H9 (cell line): ENCODE measurements at regions not wholly inside any gene's neighbourhood (a gene's known extent, or its start where the extent isn't known, plus 50 kb on each side); places are given as distances from the start of the nearest gene placed in this dataset.

ENCODE experiments used
- DNase-seq: peaks from one replicate; pipeline ENCODE4 v3.0.0-alpha.2; 2017
- H2AFZ ChIP-seq: one replicate; pipeline ENCODE4 v1.6.1; 2013; ENCODE audit warnings: mild to moderate bottlenecking, low read length, control low read depth, moderate library complexity
- H2AK5ac ChIP-seq: 2 replicates; pipeline ENCODE4 v1.6.1; 2013; ENCODE audit warnings: low read length, control low read depth, mixed read lengths; ENCODE audit not compliant: insufficient read length
- H2BK120ac ChIP-seq: one replicate; pipeline ENCODE4 v1.6.1; 2013; ENCODE audit warnings: low read depth, mild to moderate bottlenecking, low read length, control low read depth, inconsistent platforms; ENCODE audit not compliant: poor library complexity, severe bottlenecking
- H2BK12ac ChIP-seq: 2 replicates; pipeline ENCODE4 v1.6.1; 2013; ENCODE audit warnings: low read length, control low read depth, mixed read lengths, low read depth; ENCODE audit not compliant: insufficient read length
- H2BK15ac ChIP-seq: 2 replicates; pipeline ENCODE4 v1.6.1; 2013; ENCODE audit warnings: low read depth, low read length, control low read depth
- H2BK20ac ChIP-seq: one replicate; pipeline ENCODE4 v1.6.1; 2013; ENCODE audit warnings: low read depth, mild to moderate bottlenecking, low read length, control low read depth, inconsistent platforms; ENCODE audit not compliant: poor library complexity, severe bottlenecking
- H2BK5ac ChIP-seq: 2 replicates; pipeline ENCODE4 v1.6.1; 2013; ENCODE audit warnings: low read length, control low read depth, mixed read lengths; ENCODE audit not compliant: insufficient read length
- H3K14ac ChIP-seq: 2 replicates; pipeline ENCODE4 v1.6.1; 2013; ENCODE audit warnings: low read length, control low read depth; ENCODE audit not compliant: insufficient read depth
- H3K18ac ChIP-seq: 2 replicates; pipeline ENCODE4 v1.6.1; 2013; ENCODE audit warnings: low read depth, mild to moderate bottlenecking, mixed read lengths, low read length, control low read depth; ENCODE audit not compliant: insufficient read length
- H3K23ac ChIP-seq: 2 replicates; pipeline ENCODE4 v1.6.1; 2013; ENCODE audit warnings: low read length, control low read depth, mixed read lengths, low read depth; ENCODE audit not compliant: insufficient read length
- H3K23me2 ChIP-seq: 2 replicates; pipeline ENCODE4 v1.6.1; 2013; ENCODE audit warnings: low read depth, mild to moderate bottlenecking, mixed read lengths, low read length, control low read depth; ENCODE audit not compliant: insufficient read length, poor library complexity, severe bottlenecking
- H3K27ac ChIP-seq: 2 replicates; pipeline ENCODE4 v1.5.1; 2013; ENCODE audit warnings: low read length, control low read depth, mixed read lengths, low read depth; ENCODE audit not compliant: insufficient read length
- H3K27me3 ChIP-seq: 2 replicates; pipeline ENCODE4 v1.6.1; 2013; ENCODE audit warnings: low read length, control low read depth, inconsistent platforms; ENCODE audit not compliant: insufficient read depth
- H3K4ac ChIP-seq: 2 replicates; pipeline ENCODE4 v1.6.1; 2013; ENCODE audit warnings: low read depth, mild to moderate bottlenecking, control low read depth, inconsistent platforms, low read length, moderate library complexity
- H3K4me1 ChIP-seq: 2 replicates; pipeline ENCODE4 v1.6.1; 2013; ENCODE audit warnings: low read length, control low read depth, inconsistent platforms; ENCODE audit not compliant: insufficient read depth
- H3K4me2 ChIP-seq: 2 replicates; pipeline ENCODE4 v1.6.1; 2013; ENCODE audit warnings: low read length, control low read depth, mixed read lengths; ENCODE audit not compliant: insufficient read length, insufficient read depth
- H3K56ac ChIP-seq: 2 replicates; pipeline ENCODE4 v1.6.1; 2013; ENCODE audit warnings: low read depth, mild to moderate bottlenecking, mixed read lengths, low read length, control low read depth; ENCODE audit not compliant: insufficient read length
- H3K79me1 ChIP-seq: 2 replicates; pipeline ENCODE4 v1.6.1; 2013; ENCODE audit warnings: low read depth, mild to moderate bottlenecking, moderate library complexity, low read length, control low read depth, inconsistent platforms; ENCODE audit not compliant: insufficient read depth, poor library complexity, severe bottlenecking
- H3K79me2 ChIP-seq: 2 replicates; pipeline ENCODE4 v1.6.1; 2013; ENCODE audit warnings: low read length, control low read depth, inconsistent platforms; ENCODE audit not compliant: insufficient read depth
- H3K9ac ChIP-seq: 2 replicates; pipeline ENCODE4 v1.6.1; 2013; ENCODE audit warnings: low read length, control low read depth, mixed read lengths; ENCODE audit not compliant: insufficient read length; ENCODE audit errors: extremely low read depth
- H3K9me3 ChIP-seq: one replicate; pipeline ENCODE4 v1.6.1; 2013; ENCODE audit warnings: low read depth, low read length, inconsistent platforms; ENCODE audit not compliant: control insufficient read depth
- H3T11ph ChIP-seq: one replicate; pipeline ENCODE4 v1.6.1; 2013; ENCODE audit warnings: mild to moderate bottlenecking, low read length, control low read depth, inconsistent platforms
- H4K20me1 ChIP-seq: one replicate; pipeline ENCODE4 v1.6.1; 2013; ENCODE audit not compliant: control insufficient read depth, insufficient read length, insufficient read depth
- H4K5ac ChIP-seq: 2 replicates; pipeline ENCODE4 v1.6.1; 2013; ENCODE audit warnings: low read depth, mild to moderate bottlenecking, mixed read lengths, low read length, control low read depth; ENCODE audit not compliant: insufficient read length
- H4K8ac ChIP-seq: replicated peaks from 2 replicates; pipeline ENCODE4 v1.6.1; 2013; ENCODE audit warnings: low read length, control low read depth, mixed read lengths, low read depth; ENCODE audit not compliant: insufficient read length
- H4K91ac ChIP-seq: 2 replicates; pipeline ENCODE4 v1.6.1; 2013; ENCODE audit warnings: low read depth, mild to moderate bottlenecking, moderate library complexity, mixed read lengths, low read length, control low read depth; ENCODE audit not compliant: insufficient read length
- H3K27ac Mint-ChIP-seq, 3 experiments: 2 replicates in 2 of 3; 3 replicates in 1 of 3; pipeline ENCODE4 v1.8.0; 2020 to 2021; ENCODE audit warnings: mixed read lengths in 3 of 3, mild to moderate bottlenecking in 1 of 3, moderate library complexity in 1 of 3
- H3K27me3 Mint-ChIP-seq: 2 replicates; pipeline ENCODE4 v1.8.0; 2021; ENCODE audit warnings: low read depth, mild to moderate bottlenecking, moderate library complexity, mixed read lengths
- H3K36me3 Mint-ChIP-seq, 3 experiments: 2 replicates in 2 of 3; 3 replicates in 1 of 3; pipeline ENCODE4 v1.8.0; 2020 to 2021; ENCODE audit warnings: low read depth in 3 of 3, mixed read lengths in 3 of 3; ENCODE audit not compliant: insufficient read depth in 1 of 3
- H3K4me1 Mint-ChIP-seq, 2 experiments: 2 replicates each; pipeline ENCODE4 v1.8.0; 2020; ENCODE audit warnings: mixed read lengths in 2 of 2
- H3K4me3 Mint-ChIP-seq, 2 experiments: 2 replicates in 1 of 2; 3 replicates in 1 of 2; pipeline ENCODE4 v1.8.0; 2020 to 2021; ENCODE audit warnings: mild to moderate bottlenecking in 2 of 2, mixed read lengths in 2 of 2, moderate library complexity in 1 of 2
- H3K9me3 Mint-ChIP-seq, 2 experiments: 2 replicates in 1 of 2; 3 replicates in 1 of 2; pipeline ENCODE4 v1.8.0; 2020; ENCODE audit warnings: mild to moderate bottlenecking in 2 of 2, mixed read lengths in 2 of 2, moderate library complexity in 1 of 2
- CTCF ChIP-seq: fragments of 200-600 bp; sonication (generic); conservative IDR thresholded peaks from 3 replicates; pipeline ENCODE4 v1.8.0; 2021; ENCODE audit warnings: antibody characterized with exemption, mild to moderate bottlenecking
- WGBS: extraction: QIAGEN DNeasy Blood & Tissue Kit; methylation state at CpG from one replicate; pipeline ENCODE4 v1.1.7; 2013; ENCODE audit warnings: missing lambda C conversion rate, low lambda C conversion rate, mixed read lengths; ENCODE audit not compliant: insufficient read length; ENCODE audit errors: extremely low coverage; 5-methylcytosine and 5-hydroxymethylcytosine counted together

- no peak overlapping the region for H3K9ac ChIP-seq
- peaks cover 0 to 2% (median under 1%) of the 10 kb centered on the region in 3 experiments; a peak in 4 of 7 replicates for H3K36me3 Mint-ChIP-seq
These were observed 217.3 kb upstream of the PREP start for GRCh38 chr6:105619971-105620741.

More at GRCh38 chr6:105619971-105620741, 217.3 kb upstream of the PREP start:
- H3K4me3 Mint-ChIP-seq: no peak overlapping the region
- Histone ChIP-seq H2BK20ac (no peak overlapping the region), H4K20me1 (no peaks in the 10 kb centered on the region), H2BK5ac (no peak overlapping the region), H3K4ac (no peak overlapping the region), H3K18ac (no peak overlapping the region), H2AFZ (no peak overlapping the region), H3K27me3 (no peaks in the 10 kb centered on the region), H3K79me1 (no peaks in the 10 kb centered on the region), H2BK15ac (no peak overlapping the region), H3K23ac (no peak overlapping the region), H3K9me3 (no peaks in the 10 kb centered on the region), H3K27ac (no peak overlapping the region), H3K56ac (no peak overlapping the region), H3K4me1 (no peaks in the 10 kb centered on the region), H4K5ac (no peak overlapping the region), H2AK5ac (no peak overlapping the region), H3K4me2 (no peak overlapping the region), H2BK120ac (no peak overlapping the region), H4K91ac (no peak overlapping the region), H3K79me2 (no peaks in the 10 kb centered on the region), H2BK12ac (no peak overlapping the region), H3T11ph (no peak overlapping the region), H3K23me2 (no peaks in the 10 kb centered on the region), H3K14ac (no peak overlapping the region), H4K8ac (no peak overlapping the region)
- WGBS: no CpG with 5 or more reads among the region's 8 CpGs
- no peak overlapping the region for H3K27ac Mint-ChIP-seq
- DNase-seq: no peak
- H3K27me3 Mint-ChIP-seq: no peaks in the 10 kb centered on the region
- H3K9me3 Mint-ChIP-seq: peaks cover 2 to 4% of the 10 kb centered on the region in 2 experiments; a peak in 4 of 5 replicates
- TF ChIP-seq CTCF: no peak
- H3K4me1 Mint-ChIP-seq: no peaks in the 10 kb centered on the region
